Tibial nerve (tissue), 4 donors: ENCODE measurements at regions not wholly inside any gene's neighbourhood (a gene's known extent, or its start where the extent isn't known, plus 50 kb on each side); places are given as distances from the start of the nearest gene placed in this dataset.

Experiments used
- DNase-seq, 2 donors: peaks; one replicate each; pipeline ENCODE4 v3.0.0-alpha.2; 2019; ENCODE audit warnings: low spot score in 2 of 2
- H3K27ac ChIP-seq, 4 donors: fragments of 200-600 bp; sonication (generic) in 3 of 4; one replicate each; pipeline ENCODE4 v1.5.1; 2017 to 2019; ENCODE audit warnings: mild to moderate bottlenecking in 1 of 4
- H3K27me3 ChIP-seq, 2 donors: fragments of 200-600 bp; sonication (generic) in 1 of 2; one replicate each; pipeline versions ENCODE4 v1.5.1 to v1.6.0; 2017 to 2019
- H3K36me3 ChIP-seq, 3 donors: fragments of 200-600 bp; sonication (generic); one replicate each; pipeline ENCODE4 v1.5.1; 2018 to 2019
- H3K4me1 ChIP-seq, 4 donors: fragments of 200-600 bp; sonication (generic) in 3 of 4; one replicate each; pipeline ENCODE4 v1.5.1; 2017 to 2019
- H3K4me3 ChIP-seq, 4 donors: fragments of 200-600 bp; sonication (generic) in 3 of 4; one replicate each; pipeline ENCODE4 v1.5.1; 2017 to 2019; ENCODE audit warnings: mild to moderate bottlenecking in 1 of 4, moderate library complexity in 1 of 4
- H3K9me3 ChIP-seq, 4 donors: fragments of 200-600 bp; sonication (generic) in 3 of 4; one replicate each; pipeline ENCODE4 v1.5.1; 2017 to 2019
- EP300 ChIP-seq, 2 donors: sonication (generic); formaldehyde crosslinking; IDR thresholded peaks; one replicate each; pipeline ENCODE4 v1.6.1; 2017; ENCODE audit warnings: antibody characterized with exemption in 2 of 2, mild to moderate bottlenecking in 1 of 2
- POLR2A ChIP-seq, 2 donors: fragments of 450-650 bp; IDR thresholded peaks; one replicate each; pipeline ENCODE4 v1.6.1; 2017; ENCODE audit warnings: antibody characterized with exemption in 2 of 2, mild to moderate bottlenecking in 2 of 2, moderate library complexity in 2 of 2
- WGBS, 2 donors: methylation state at CpG; one replicate each; pipeline ENCODE4 v1.1.5; 2018; 5-methylcytosine and 5-hydroxymethylcytosine counted together
- TF ChIP-seq, protein P1 (sequence below), 5 experiments: fragments of 200-600 bp in 3 of 5; fragments of 450-650 bp in 2 of 5; sonication (generic) in 3 of 5; IDR thresholded peaks; one replicate each; pipeline ENCODE4 v1.5.1; 2016 to 2019; ENCODE audit warnings: antibody characterized with exemption in 5 of 5, mild to moderate bottlenecking in 3 of 5, moderate library complexity in 2 of 5

DNA sequence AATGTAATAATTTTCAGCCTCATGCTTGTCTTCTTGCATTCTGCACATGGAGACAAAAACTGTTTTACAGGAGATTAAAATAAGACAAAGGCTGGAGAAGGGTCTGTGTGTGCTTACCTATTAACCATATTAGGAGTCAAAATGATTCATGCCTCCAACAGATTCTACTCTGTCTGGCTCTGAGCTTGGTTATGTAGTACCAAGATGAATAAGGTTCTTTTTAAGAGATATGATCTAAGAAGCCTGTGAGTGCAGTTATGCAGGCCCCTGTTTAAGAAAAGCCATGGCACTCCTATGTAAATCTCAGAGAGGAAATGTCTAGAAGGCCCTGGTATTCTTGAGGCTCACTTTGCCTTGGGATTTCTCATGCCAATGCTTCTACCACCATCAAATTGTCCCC lies 486.6 kb upstream of the CDH11 start:
- Histone ChIP-seq H3K4me3 (no peak overlapping the region), H3K9me3 (peaks cover 0 to 2% (median 0%) of the 10 kb centered on the region in 4 donors), H3K27ac (no peak overlapping the region), H3K4me1 (no peaks in the 10 kb centered on the region), H3K27me3 (no peaks in the 10 kb centered on the region), H3K36me3 (no peaks in the 10 kb centered on the region)
- DNase-seq = no peak
- TF ChIP-seq, protein P1, sequence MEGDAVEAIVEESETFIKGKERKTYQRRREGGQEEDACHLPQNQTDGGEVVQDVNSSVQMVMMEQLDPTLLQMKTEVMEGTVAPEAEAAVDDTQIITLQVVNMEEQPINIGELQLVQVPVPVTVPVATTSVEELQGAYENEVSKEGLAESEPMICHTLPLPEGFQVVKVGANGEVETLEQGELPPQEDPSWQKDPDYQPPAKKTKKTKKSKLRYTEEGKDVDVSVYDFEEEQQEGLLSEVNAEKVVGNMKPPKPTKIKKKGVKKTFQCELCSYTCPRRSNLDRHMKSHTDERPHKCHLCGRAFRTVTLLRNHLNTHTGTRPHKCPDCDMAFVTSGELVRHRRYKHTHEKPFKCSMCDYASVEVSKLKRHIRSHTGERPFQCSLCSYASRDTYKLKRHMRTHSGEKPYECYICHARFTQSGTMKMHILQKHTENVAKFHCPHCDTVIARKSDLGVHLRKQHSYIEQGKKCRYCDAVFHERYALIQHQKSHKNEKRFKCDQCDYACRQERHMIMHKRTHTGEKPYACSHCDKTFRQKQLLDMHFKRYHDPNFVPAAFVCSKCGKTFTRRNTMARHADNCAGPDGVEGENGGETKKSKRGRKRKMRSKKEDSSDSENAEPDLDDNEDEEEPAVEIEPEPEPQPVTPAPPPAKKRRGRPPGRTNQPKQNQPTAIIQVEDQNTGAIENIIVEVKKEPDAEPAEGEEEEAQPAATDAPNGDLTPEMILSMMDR (IDR thresholded peaks at IDR 0.05) = no peak
- TF ChIP-seq POLR2A (IDR thresholded peaks at IDR 0.05) (no peak), EP300 (IDR thresholded peaks at IDR 0.05) (no peak)

DNA sequence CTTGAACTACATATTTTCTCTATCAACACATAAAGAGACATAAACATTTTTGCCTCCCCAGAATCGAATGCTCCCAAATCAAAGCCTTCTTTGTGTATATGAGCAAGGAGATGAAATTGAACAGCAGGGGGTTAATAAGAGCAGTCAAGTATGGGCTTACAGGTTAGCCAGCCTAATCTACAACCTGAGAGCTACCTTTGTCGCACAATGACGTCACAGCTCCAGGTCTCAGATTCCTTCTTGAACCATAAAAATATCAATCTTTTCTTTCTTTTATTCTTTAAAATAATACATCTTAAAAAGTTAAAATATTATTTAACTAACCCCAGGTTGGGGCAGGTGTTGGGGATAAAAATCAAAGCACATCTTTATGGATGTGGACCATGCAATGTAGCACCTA lies 482.9 kb upstream of the CDH11 start:
- Histone ChIP-seq H3K4me1 (no peaks in the 10 kb centered on the region), H3K36me3 (no peaks in the 10 kb centered on the region), H3K27ac (no peak overlapping the region), H3K4me3 (no peak overlapping the region), H3K9me3 (no peaks in the 10 kb centered on the region), H3K27me3 (no peaks in the 10 kb centered on the region)
- no peak for DNase-seq
- WGBS, 2 donors = 82 to 87% methylated on average over 3 of the region's 3 CpGs
- TF ChIP-seq, protein P1 (IDR thresholded peaks at IDR 0.05) = no peak
- TF ChIP-seq EP300 (IDR thresholded peaks at IDR 0.05) (no peak), POLR2A (IDR thresholded peaks at IDR 0.05) (no peak)

DNA sequence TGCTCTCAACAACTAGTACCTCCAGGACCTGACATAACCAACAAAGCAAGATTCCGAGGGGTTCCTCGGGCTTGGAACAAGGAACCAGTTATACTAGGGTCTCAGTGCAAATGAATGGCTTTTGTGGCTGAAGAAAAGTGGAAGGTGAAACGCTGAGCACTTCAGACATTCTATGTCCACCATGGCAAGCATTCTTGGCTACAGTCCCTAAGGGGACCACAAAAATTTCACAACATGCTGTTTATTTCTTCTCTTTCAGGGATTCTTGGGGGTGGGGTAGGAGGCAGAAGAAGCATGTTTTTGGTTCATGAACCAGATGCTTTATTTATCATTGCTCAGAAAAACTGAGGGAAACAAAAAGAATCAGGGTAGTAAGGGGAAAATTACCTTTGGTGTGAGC lies 479.9 kb upstream of the CDH11 start:
- Histone ChIP-seq H3K9me3 (no peaks in the 10 kb centered on the region), H3K27me3 (no peaks in the 10 kb centered on the region), H3K4me3 (no peak overlapping the region), H3K27ac (no peak overlapping the region), H3K4me1 (no peaks in the 10 kb centered on the region), H3K36me3 (no peaks in the 10 kb centered on the region)
- no peak for TF ChIP-seq POLR2A (IDR thresholded peaks at IDR 0.05)
- TF ChIP-seq, protein P1 (IDR thresholded peaks at IDR 0.05) = no peak
- no peak for TF ChIP-seq EP300 (IDR thresholded peaks at IDR 0.05)
- WGBS, 2 donors = 48 to 75% methylated on average over 3 of the region's 3 CpGs
- no peak for DNase-seq

DNA sequence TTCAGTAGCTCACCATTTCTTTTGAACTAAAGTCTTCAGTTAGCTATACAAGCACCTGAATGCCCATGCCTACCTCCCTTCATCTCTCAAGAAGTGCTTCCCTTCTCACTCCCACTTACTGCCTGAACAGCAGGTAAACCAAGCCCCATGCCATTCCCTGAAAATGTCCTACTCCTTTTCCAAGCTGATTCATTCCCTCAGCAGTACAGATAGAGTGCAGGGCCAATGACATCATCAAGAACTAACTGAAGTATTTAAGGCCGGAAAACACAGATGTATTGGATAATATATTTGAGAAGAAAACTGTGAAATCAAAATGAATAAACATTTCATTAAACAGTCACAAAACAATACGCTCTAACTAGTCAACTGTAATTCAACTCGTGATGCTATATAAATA lies 478.8 kb upstream of the CDH11 start:
- Histone ChIP-seq H3K27ac (no peak overlapping the region), H3K4me1 (no peaks in the 10 kb centered on the region), H3K4me3 (no peak overlapping the region), H3K36me3 (no peaks in the 10 kb centered on the region), H3K9me3 (no peaks in the 10 kb centered on the region), H3K27me3 (no peaks in the 10 kb centered on the region)
- 95% methylated on average over 3 of the region's 3 CpGs for WGBS, 2 donors
- DNase-seq = no peak
- TF ChIP-seq POLR2A (IDR thresholded peaks at IDR 0.05) (no peak), EP300 (IDR thresholded peaks at IDR 0.05) (no peak)
- TF ChIP-seq, protein P1 (IDR thresholded peaks at IDR 0.05) = no peak

DNA sequence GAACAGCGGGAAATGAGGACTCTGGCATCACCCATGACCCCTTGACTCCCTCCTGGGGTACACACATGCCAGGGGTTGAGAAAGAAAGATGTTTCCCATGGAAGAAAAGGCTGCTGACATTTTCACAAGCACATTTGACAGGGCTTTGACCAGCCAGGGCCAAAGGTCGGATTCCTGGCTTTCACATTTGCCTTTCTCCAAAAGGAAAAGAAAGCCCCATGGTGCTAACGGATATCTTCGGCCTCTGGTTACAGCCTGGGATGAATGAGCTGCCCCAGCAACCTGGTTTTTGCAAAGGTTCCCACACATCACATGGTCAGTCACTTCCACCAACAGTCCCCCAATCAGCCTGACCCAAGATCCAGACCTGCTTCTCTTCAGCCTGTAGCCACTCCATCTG lies 478.2 kb upstream of the CDH11 start:
- WGBS, 2 donors = 67 to 69% methylated on average over 4 of the region's 4 CpGs
- DNase-seq = no peak
- H3K9me3 ChIP-seq = no peaks in the 10 kb centered on the region
- H3K27ac ChIP-seq = no peak overlapping the region
- no peaks in the 10 kb centered on the region for H3K27me3 ChIP-seq
- TF ChIP-seq POLR2A (IDR thresholded peaks at IDR 0.05) (no peak), EP300 (IDR thresholded peaks at IDR 0.05) (no peak)
- TF ChIP-seq, protein P1 (IDR thresholded peaks at IDR 0.05) = no peak
- no peaks in the 10 kb centered on the region for H3K36me3 ChIP-seq
- H3K4me1 ChIP-seq = no peaks in the 10 kb centered on the region
- H3K4me3 ChIP-seq = no peak overlapping the region
